GM19468 (cell line): ENCODE measurements at regions not wholly inside any gene's neighbourhood (a gene's known extent, or its start where the extent isn't known, plus 50 kb on each side); places are given as distances from the start of the nearest gene placed in this dataset.
"Not testable (repeated sequence)": the region's sequence is repeated elsewhere in the genome, so short reads cannot be mapped to it uniquely, and the experiment has no call there.

ENCODE experiments used
- ATAC-seq: cut with Tn5 transposase; IDR thresholded peaks from one replicate; pipeline ENCODE4 v1.9.1; 2021; ENCODE audit warnings: mild to moderate bottlenecking, moderate library complexity, moderate number of reproducible peaks; ENCODE audit not compliant: unreplicated experiment; ENCODE audit errors: extremely low read depth

DNA sequence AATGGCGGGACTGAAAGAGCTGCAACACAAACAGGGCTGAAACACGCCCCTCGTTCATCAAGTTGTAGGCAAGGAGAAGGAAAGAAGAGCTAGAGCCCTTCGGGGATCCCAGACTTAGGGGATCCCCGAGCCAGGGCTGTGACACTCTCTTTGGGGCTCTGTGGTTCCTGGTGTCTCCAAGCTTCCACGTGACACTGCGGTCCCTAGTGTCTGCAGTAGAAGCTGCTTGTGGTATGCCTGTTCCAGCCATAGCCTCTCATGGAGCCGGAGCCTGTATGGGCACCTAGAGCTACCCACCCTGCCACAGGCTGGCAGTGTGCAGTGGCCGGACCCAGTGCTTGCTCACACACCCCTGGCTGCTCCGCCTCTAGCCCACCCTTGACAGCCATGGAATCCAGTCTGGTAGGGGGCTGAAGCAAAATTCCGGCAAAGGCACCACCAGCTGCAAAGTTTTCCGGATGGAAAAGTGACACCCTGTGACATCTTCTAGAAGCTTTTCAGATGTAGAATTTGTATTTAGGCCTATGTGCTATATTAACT, 1439.6 kb upstream of the ACO1 start:
- ATAC-seq: no peak

- no peak for ATAC-seq
Measured at GRCh38 chr9:30964332-30964731, 1420.1 kb upstream of the ACO1 start.

DNA sequence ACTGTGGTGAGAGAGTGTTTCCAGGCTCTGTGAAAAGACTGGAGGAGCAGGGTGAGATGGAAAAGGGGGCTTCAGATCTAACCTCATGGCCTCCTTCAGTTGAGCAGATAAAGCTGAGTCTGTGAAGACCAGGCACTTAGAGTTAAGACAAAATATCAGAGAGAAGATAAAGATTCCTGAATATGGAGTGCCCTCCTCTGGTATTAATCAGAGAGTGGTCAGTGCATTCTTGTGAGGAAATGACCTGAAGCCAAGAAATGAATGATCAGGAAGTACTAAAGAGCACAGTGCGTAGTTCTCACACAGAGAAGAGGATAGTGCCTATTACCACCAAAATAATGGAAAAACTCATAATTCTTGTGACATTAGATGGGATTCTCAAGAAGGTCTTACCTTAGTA, 1417.0 kb upstream of the ACO1 start:
- no peak for ATAC-seq

DNA sequence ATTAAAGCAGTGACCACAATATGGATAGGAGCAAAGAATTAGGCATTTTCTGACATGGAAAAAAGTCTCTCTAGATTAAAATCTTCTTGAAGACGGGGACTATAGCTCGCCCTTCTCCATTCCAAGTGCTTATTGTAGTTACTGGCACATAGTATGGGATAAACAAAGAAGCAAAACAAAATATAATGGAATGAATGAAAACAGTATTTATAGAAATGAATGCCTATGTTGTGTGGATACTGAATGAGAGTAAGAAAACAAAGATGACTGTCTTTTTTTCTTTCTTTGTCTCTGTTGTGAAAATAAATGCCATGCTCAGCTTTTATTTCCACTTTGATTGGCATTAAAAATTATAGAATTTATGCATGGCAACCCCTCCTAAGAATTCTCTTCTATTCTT, 1414.3 kb upstream of the ACO1 start:
- ATAC-seq: no peak

- ATAC-seq: no peak
Measured at GRCh38 chr9:30970812-30971211, 1413.6 kb upstream of the ACO1 start.

- ATAC-seq: no peak
Measured at GRCh38 chr9:30972654-30973053, 1411.8 kb upstream of the ACO1 start.

DNA sequence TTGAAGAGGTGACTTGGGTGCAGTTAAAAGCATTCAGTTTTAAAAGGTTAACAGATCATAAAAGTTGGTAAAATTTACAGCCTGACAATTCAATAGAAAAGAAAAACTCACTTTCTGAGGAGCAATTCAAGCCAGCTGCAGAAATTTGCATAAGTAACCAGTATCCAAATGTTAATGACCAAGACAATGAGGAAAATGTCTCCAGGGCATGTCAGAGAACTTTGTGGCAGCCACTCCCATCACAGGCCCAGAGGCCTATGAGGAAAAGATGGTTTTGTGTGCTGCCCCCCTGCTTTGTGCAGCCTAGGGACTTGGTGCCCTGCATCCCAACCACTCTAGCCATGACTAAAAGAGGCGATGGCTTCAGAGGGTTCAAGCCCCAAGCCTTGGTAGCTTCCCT, 1406.5 kb upstream of the ACO1 start:
- ATAC-seq: no peak

GRCh38 chr9:30982301-30982700, 1402.1 kb upstream of the ACO1 start:
- no peak for ATAC-seq

DNA sequence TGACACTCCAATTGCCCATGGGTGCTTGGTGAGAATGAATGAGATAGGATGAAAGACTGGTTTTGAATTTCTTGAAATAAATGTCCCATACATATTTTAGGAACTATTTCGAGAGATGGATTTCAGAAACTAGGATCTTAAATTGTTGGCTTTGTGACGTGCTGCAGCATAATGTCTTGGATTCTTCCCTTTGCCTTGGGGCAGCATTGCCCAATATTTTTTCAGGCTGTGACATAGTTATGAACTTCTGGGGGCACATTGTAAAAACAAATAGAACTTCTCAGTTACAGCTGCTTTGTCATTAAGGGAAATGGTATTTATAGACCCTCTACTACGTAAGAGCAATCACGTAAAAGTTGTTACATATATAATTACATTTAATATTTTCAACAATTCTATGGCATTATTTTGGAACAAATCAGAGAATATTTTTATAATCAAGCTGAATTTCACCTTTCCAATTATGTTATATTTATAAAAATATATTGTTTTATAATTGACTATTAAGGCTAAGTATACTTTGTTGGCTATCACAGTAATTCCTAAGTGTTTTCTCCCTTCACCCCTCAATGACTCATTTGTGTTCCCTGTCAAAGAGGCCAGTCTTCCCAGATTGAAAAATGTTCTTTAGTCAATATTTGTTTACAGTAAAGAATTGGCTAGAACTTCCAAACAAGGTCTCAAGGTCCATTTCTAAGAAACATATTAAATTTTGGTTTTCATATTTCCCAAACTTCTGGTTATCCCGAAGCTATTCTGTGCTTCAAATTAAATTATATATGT, 1388.3 kb upstream of the ACO1 start:
- no peak for ATAC-seq

GRCh38 chr9:30996761-30997160, 1387.7 kb upstream of the ACO1 start:
- ATAC-seq: no peak

DNA sequence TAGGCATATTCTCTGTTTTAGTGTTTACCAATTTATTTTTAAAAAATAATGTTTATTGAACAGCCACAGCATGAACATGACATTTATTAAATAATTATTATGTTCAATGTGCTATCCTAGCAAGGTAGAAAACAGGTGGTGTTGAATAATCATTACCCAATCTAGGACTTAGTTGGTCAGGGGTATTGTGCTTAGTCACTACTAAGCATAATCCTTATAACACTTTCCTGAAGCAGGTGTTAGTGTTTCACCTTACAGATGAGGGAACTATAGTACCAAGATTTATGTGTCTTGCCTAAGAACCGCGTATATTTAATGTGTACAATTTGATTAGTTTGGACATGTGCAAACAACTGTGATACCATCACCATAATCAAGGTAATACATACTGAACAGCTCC, 1387.2 kb upstream of the ACO1 start:
- ATAC-seq: no peak

DNA sequence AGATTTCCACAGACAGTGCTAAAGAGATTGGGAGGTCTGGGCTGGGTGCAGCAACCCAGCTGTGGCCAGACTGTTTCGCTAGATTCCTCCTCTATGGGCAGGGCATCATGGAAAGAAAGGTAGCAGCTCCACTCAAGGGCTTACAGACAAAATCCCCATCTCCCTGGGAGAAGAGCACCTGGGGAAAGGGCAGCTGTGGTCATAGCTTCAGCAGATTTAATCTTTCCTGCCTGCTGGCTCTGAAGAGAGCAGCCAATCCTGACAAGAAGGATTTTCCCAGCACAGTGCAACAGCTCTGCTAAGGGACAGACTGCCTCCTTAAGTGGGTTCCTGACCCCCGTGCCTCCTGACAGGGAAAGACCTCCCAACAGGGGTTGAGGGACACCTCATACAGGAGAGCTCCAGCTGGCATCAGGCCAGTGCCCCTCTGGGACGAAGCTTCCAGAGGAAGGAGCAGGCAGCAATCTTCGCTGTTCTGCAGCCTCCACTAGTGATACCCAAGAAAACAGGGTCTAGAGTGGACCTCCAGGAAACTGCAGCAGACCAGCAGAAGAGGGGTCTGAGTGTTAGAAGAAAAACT, 1379.3 kb upstream of the ACO1 start:
- no peak for ATAC-seq

GRCh38 chr9:31013371-31013770, 1371.1 kb upstream of the ACO1 start:
- ATAC-seq: no peak

- ATAC-seq: no peak
Measured at GRCh38 chr9:31023847-31024246, 1360.6 kb upstream of the ACO1 start.

DNA sequence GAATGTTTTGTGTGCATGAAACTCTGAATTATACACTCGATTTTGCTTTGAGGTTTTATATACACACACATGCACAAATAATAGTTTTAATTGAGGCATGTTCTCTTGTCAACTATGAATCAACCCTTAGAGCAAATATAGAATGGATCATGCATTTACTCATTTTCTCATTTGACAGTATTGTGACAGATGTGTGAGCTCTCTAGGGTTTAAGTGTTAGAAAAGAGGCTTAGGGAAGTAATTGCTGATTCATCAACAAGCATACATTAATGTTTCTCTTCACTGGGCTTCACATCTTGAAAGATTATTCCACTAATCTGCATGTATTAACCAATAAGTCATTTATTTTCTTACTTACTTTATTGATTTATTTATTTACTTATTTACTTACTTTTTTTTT, 1356.8 kb upstream of the ACO1 start:
- ATAC-seq: no peak

- no peak for ATAC-seq
Measured at GRCh38 chr9:31028137-31028536, 1356.3 kb upstream of the ACO1 start.

GRCh38 chr9:31030741-31031202, 1353.7 kb upstream of the ACO1 start:
- ATAC-seq: no peak

GRCh38 chr9:31032206-31032605, 1352.2 kb upstream of the ACO1 start:
- ATAC-seq: no peak

- ATAC-seq: no peak
Measured at GRCh38 chr9:31034311-31034710, 1350.1 kb upstream of the ACO1 start.

DNA sequence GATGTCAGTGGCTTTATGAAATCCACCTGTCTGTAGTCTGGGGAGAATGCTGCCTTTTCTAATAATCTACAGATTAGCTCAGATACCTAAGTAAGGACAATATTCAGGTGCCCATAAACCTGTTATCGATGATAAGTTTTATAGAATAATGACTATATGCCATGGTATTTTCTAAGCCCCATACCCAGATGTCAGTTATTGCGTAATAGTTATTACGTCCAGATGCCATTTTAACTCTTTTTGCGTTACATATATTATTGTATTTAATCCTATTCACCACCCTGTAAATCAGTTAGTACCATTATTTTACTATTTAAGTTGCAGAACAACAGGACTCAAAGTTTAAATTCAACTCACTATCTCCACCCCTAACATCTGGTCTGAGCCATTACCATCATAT, 1343.9 kb upstream of the ACO1 start:
- no peak for ATAC-seq

- no peak for ATAC-seq
Measured at GRCh38 chr9:31045810-31046209, 1338.6 kb upstream of the ACO1 start.

GRCh38 chr9:31061592-31061991, 1322.9 kb upstream of the ACO1 start:
- ATAC-seq: not testable (repeated sequence)
